ENCODE measurements at regions not wholly inside any gene's neighbourhood (a gene's known extent, or its start where the extent isn't known, plus 50 kb on each side); places are given as distances from the start of the nearest gene placed in this dataset.

DNA sequence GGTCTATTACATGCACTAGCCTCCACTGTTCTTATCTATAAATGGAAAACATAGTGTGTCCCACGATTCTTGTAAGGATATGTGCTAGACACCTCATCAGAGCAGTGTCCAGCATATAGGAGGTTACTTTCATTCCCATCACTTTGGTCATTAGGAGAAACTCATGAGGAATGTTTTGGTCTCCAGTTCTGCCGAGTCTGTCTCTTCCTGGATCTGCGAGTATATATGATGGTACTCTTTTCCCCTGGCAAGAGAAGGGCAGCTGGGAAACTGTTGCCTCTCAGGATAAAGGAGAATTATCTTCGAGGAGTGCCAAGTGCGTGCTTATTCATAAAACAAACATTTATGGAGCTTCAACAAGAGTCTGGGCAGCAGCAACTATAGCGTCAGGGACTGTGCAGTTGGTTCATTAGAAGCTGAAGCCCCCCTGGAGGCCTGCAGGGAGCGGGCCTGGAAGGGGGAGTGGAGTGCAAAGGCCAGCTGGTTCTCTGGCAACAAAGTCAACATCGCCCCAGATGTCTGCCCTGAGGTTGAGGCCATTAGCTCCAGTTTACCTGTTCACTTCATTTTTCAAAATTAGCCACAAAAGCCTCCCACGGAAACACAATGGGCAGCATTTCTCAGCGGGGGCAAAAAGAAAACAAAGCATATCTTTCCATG lies 811.9 kb downstream of the MAFB start:
- DNase-seq (ENCODE audit: low read depth in 2 of 2) = no peak

DNA sequence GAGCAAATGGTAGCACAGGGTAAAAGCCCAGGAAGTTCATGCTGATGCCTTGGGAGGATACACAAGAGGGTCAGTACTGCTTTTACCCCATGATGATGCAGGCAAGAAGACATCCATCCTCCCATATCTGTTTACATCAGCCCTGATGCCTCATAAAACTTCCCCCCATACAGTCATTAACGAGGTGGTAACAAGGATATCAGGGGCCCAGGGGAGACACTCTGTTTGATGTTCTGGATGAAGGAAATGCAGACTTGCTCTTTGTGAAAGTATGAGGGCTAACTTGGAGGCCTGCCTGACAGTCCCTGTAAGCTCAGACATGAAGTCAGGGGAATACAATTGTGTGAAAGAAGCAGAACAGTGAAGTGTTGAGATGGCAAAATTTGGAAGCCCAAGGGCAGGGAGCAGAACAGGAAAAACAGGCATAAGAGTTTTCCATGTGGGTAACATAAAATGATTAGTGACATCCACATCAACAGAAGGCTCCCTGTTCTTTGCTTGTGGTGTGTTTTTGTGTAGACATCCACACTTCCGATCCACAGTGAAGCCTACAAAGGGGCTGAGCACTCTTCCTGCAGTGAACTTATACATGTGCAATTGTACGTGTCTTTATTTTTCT lies 813.4 kb downstream of the MAFB start:
- DNase-seq (ENCODE audit: low read depth in 2 of 2) = no peak

DNA sequence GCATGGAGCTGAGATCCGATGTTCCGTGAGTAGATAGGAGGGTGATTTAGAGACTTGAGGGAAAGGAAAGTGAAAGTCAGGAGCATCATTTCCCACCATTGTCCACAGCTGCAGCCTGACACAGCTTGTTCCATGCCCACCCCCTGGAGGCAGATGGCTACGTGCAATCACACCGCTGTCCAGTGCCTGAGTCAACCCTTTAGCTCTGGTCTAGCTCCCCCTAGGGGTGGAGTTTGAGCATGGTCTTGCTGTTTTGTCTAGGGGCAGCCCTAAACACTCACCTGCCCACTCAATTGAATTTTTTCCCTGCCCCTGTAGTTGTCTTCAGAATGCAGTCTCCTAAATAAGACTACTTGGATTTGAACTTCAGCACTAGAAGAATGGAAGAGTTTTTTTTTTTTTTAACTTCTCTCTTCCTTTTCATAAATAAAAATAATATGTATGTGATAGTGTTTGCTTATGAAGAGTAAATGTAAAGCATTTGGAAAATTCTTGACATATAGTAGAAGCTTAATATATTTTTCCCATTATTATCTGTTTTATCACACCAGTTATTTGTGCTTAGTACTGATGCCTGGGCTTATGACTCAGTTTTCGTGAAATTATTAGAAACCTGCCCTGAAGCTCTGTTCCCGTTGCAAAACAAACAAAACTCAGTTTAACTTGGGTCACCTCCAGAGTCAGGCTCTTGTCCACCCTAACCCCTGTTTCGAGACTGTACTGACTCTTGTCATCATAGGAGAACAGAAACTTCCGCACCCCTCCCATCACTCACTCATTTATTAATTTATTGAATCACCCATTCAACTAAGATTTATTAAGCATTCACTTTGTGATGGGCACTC lies 814.8 kb downstream of the MAFB start:
- DNase-seq (ENCODE audit: low read depth in 2 of 2) = peak in 1 of 2 experiments; percentile 22

DNA sequence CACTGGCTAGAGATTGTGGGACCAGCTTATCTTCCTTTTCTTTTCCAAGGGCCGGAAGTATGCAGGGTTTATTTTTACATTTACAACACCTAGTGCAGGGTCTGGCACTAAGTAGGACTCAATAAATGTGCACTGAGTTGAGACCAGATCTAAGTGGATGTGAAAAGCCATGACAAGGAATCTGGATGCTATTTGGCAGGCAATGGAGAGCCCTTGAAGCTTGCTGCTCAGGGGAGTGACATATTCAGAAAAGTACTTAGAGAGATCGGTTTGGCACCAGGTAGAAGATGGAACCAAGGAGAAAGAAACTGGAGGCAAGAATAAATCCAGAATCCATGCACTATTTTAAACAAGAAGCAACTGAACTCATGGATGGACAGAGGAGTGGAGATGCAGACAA lies 815.8 kb downstream of the MAFB start:
- DNase-seq (ENCODE audit: low read depth in 2 of 2) = no peak

DNA sequence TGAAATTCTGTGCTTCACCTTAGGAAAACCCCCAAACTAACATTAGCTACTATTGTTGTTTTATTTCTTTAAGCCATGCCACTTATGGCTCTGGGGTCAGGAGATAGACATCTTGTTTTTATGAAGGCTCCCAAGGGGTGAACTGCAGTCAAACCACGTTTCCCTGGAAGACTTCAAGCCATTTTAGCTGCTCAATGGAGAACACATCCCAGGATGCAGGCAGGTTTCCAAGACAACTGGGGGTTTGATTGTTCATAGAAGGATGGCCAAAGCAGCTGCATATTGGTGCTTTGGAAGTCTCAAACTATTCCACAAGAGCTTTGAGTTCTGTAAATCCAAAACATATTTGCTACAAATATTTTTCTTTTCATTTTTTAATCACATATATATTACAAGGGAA lies 818.0 kb downstream of the MAFB start:
- no peak for DNase-seq (ENCODE audit: low read depth in 2 of 2)

DNA sequence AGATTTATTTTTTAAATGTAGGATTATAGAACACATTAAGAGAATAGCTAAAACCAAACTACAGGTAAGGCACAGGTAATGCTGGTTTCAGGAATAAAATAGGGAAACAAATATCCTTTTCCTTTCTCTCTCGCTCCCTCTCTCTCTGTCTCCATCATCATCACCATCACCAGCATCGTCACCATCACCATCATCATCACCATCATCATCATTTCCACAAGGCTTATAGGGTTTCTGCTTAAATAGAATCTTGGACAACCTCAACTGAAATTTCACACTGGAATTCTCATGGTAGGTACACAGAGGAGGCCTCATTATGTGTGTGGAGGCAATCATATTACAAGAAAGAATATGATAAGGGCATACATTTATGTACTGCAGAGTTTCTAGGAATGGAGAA lies 823.6 kb downstream of the MAFB start:
- DNase-seq (ENCODE audit: low read depth in 2 of 2) = no peak

DNA sequence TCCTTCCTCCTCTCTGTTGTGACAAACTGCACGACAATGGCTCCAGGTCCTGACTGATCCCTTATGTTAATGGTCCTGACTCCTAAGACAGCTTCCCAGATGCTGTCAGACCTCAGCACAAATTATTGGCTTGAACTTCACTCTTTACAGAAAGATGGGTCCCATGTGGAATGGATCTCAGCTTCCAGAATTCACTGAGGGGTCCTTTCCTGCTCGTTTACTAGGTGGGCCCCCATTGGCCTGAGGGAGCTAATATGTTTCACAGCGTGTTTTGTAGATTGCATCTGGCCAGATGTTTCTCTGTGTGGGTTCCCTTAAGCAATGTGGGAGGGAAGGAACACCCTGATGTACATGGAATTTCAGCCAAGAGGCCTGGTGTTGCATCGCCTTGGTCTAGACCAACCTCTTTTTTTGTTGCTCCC lies 826.6 kb downstream of the MAFB start:
- DNase-seq (ENCODE audit: low read depth in 2 of 2) = no peak

DNA sequence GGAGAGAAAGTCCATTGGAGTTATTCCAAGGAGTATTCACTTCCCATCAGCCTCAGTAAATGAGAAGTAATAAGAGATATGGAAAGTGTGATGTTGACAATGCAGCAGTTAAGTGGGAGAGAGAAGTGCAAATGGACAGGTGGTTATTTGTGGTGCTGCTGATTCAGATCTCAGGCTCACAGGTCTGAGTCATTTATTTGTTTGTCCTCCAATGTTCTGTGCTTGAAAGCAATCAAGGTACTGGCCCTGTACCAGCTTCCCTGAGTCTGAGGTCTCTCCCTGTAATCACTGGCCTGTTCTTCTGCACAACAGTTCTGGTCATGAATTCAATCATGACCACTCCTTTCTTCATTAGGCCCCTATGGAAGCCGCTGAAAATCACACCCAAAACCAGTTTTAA lies 827.7 kb downstream of the MAFB start:
- DNase-seq (ENCODE audit: low read depth in 2 of 2) = no peak

DNA sequence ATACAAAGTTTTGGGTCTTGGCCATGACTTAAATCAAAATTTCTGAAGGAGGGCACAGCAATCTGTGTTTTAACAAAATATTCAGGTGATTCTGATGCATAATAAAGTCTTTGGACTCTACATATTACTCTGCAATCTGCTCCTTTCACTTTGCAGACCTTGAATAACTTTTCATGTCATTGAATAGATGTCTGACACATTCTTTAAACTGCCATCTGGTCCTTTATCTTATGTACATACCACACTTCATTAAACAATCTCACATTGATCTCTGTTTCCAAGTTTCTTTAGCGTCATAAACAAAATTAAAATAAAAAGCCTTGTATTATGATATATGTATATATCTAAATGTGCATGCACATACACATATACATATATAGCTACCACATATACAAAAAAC lies 831.2 kb downstream of the MAFB start:
- DNase-seq (ENCODE audit: low read depth in 2 of 2) = no peak

DNA sequence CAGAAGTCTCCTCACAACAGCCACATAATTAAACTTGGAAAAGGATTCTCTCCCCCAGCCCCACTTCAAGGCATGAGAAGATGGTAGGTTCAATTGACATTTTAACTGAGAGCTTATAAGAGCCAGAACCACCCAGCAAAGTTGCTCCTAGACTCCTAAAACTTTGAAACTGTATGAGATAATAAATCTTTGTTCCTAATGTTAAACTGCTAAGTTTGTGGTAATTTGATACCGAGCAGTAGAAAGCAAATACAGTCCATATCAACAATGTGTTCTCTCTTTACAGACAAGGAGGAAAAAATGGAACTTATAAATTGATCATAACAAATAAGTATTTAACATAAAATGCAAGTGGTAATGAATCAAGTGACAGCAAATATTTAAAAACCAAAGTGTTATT lies 831.8 kb downstream of the MAFB start:
- no peak for DNase-seq (ENCODE audit: low read depth in 2 of 2)

DNA sequence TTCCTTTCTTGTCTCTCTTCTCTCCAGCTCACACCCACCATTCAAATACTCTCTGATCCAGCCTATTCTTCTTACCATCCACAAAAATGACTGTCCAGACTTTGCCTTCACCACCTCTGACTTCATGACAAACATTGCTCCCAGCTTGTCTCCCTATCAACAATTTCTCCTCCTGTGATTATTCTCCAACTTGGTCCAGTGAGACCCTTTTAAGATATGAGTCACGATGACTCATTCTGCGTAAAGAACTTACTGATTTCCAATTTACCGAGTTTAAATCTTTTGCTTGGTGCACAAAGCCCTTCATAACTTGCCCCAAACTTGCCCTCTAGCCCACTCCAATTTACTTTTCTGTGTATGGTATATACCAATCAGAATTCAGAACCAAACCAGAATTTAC lies 833.2 kb downstream of the MAFB start:
- DNase-seq (ENCODE audit: low read depth in 2 of 2) = no peak

DNA sequence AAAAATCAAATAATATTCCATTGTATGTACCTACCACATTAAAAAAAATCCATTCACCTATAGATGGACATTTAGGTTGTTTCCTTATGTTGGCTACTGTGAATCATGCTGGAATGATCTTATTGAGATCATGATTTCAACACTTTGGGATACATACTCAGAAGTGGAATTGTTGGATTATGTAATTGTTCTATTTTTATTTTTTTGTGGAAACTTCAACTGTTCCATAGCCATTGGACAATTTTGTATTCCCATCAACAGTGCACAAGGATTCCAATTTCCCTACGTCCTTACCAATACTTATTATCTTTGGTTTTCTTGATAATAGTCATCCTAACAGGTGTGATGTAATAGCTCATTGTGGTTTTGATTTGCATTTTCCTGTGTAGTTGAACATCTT lies 834.0 kb downstream of the MAFB start:
- no peak for DNase-seq (ENCODE audit: low read depth in 2 of 2)

DNA sequence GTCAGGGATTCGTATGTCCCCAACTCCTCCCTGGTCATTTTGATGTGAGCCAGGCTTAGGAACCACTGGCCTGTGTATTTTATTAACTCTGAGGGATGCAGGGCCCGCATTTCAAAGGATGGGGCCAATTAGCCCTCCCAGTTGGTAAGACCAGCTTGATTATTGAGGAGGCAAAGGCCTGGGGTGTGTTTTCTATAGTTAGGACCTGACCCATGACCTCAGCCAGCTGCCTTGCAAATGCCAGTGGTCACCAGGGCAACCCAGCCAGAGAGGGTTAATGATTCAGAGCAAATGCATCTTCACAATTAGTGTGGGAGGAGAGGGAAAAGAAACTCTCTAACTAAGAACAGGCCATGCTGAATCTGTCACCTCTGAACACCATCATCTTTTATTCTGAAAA lies 835.4 kb downstream of the MAFB start:
- DNase-seq (ENCODE audit: low read depth in 2 of 2) = no peak

DNA sequence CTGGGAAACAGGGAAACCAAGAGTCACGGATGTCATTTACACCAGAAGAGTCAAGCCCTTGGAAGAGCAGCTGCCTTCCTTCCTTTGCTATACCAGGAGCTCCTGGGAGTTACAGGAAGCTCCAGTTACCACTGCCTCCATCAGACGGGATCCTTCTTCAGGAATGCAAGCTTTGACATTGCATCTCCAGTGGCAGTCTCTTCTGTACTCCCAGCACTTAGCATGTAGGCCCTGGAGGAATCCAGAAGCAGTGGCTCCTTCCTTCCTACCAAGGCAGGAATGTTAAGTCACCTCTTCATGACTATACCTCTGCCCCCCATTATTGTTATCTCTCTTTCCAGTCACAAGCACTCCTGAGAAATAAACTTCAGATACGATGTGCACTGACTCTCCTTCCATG lies 836.0 kb downstream of the MAFB start:
- no peak for DNase-seq (ENCODE audit: low read depth in 2 of 2)

DNA sequence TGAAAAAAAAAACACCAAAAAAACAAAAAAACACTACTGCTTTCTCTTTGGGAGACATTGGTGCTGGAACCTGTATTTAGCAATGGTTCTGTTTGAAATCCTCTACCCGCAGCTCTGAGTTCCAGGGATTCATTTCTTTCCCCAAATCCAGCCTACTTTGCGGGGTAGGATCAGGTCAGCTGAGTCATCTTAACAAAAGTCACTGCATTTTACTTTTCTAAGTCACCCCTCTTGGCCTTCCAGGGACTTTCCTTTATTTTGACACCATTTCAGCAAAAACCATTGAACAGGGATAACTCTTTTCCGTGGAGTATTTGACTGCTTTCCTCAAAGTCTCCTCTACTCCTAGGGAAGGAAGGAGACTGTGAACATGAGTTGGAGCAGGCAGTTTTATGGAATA lies 837.6 kb downstream of the MAFB start:
- no peak for DNase-seq (ENCODE audit: low read depth in 2 of 2)

DNA sequence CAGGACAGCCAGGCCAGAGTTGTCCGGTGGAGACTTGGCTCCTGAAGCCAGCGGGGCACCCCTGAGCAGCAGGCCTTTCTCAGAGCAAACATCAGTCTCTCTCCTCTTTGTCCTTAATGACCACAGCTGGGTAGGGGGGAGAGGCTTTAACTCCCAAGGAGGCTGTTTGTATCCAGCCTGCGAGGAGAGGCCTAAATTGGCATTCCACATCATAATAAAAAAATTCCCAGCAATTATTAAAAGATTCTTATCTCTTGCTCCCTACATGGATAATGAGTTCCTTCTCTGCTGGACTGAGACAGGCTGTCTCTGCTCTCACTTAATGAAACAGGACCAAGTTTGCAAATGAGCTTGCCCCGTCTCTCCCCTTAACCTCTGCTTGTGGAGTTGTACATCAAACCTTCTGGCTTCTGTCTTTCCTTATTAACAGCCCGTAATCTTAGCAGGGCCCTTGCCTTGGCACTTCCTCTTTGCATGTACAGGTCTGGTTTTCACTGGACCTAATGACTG lies 838.2 kb downstream of the MAFB start:
- DNase-seq (ENCODE audit: low read depth in 2 of 2) = no peak

DNA sequence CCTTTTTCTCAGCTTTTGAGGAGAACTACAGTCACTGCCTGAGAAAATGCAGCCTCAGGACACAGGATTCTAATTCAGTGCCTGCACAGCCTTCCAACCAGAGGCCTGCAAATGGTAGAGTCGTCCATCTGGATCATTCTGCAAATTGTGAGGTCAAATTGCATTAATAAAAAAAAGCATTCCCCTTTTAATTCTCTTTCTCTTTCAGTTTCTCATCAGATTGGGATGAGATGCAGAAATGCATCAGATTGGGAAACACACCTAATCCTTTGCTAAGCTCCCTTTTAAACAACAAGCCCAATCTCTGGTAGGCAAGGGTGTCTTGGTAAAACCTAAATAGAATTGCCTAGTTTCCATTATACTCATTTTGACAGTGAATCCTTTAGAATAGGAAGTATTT lies 838.8 kb downstream of the MAFB start:
- no peak for DNase-seq (ENCODE audit: low read depth in 2 of 2)

DNA sequence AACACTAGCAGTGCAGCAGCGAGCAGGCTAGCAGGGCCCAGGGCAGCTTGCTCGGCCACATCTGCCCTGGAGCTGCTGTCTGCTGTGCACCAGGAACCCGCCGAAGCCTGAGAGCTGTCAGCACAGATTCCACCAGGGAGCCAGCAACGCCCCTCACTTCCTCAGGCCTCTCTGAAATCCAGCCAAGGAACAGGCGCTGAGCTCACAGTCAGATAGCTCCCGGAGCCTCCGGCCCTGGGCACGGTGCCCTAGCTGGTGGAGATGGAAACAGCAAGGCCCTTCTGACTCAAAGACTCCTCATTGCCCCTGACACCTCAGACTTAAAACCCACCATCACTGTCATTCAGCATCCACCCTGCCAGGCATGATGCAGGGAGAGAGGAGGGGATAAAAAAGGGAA lies 839.4 kb downstream of the MAFB start:
- DNase-seq (ENCODE audit: low read depth in 2 of 2) = no peak

DNA sequence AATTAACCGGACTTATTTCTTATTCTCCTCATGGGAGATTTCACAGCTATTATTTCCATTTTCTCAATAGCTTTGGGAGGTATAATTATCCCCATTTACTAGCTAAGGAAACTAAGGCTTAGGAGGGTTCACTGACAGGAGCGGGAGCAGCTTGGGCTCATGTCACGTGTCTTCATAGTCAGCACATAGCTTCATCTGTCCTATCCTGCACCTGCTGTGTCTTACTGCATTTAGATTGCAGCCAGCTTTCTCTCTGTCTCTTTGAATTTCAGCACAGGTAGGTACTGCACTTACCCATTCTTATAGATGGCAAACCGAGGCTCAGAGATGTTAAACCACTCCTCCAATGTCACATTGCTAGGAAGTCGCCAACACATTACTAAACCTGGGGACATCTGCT lies 839.9 kb downstream of the MAFB start:
- DNase-seq (ENCODE audit: low read depth in 2 of 2) = no peak

DNA sequence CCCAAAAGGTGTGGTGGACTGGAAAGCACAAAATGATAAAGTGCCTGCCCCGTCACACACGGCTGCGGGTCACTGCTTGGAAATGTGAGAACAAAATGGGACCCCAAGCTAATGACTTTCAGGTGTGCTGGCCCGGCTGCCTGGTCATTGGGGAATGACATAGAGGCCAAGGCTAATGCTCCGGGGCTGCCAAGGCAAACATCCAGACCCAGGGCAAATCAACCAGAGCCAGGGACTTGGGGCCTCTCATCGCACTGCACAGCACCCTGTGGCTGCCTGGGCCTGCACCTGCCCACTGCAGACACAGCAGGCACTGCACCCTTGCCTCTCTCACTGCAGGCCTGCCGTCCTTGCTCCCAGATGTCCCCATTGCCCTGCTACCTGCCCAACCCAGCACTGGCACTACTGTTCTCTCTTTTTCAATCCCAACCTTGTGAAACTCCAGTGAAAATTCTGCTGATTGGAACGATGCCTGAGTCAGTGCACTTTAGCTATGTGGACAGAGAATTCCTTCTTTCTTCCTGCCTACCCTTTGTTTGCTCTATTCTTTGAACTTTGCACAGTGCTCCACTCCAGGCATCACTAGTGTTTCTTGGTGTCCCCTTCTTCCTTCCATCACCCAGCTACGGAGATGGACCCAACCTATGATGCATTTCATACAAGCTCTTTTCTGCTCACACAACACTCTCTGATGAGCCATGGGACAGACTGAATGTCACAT lies 849.5 kb downstream of the MAFB start:
- no peak for DNase-seq (ENCODE audit: low read depth in 2 of 2)

DNA sequence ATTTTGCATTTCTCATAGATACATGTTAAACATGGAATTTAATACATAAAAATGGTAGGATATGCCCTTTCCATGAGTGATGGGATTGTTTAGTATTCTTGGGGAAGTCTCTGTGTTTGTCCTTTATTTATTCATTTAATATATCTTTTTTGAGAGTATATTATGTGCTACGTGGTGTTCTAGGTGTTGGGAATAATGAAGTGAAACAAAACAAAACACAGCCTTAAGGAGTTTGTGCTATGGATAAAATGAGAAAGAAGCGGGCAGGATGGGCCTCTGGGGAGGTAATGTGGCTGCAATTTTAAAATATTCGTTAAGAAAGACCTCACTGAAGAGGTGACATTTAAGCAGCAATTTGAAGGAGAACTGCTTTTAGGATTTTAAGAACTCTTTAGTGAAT lies 851.5 kb downstream of the MAFB start:
- no peak for DNase-seq (ENCODE audit: low read depth in 2 of 2)

DNA sequence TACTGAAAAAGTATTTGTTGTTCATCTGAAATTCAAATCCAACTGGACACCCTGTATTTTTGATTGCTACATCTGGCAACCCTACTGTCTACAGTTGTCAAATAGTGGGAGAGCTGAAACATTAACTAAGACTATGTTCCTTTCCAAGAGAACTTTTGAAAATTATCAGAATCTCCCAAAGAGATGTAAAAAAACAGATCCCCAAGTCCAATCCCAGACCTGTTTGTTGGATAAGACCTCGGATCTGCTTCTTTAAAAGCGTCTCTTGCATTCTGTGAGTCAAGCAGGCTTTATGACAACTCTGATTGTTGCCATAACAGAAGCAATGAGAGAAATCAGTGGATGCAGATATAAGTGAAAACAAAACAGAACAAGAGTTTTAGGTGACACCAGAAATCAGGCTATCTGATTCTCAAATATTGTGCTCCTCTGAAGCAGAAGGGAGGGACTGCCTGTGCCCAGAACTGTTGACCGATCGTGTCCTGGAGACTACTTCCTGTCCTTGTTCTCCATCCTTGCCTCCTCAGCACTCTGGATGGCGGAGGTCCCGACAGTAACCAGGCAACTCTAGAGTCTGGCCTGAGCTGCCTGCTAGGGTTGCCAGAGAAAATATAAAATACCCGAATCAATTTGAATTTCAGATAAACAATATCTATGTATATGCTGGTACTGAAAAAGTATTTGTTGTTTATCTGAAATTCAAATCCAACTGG lies 853.8 kb downstream of the MAFB start:
- no peak for DNase-seq (ENCODE audit: low read depth in 2 of 2)
